Mesendoderm (in vitro differentiated cells): ENCODE measurements at regions not wholly inside any gene's neighbourhood (a gene's known extent, or its start where the extent isn't known, plus 50 kb on each side); places are given as distances from the start of the nearest gene placed in this dataset.

Experiments
- DNase-seq: peaks from one replicate; pipeline ENCODE4 v3.0.0; 2013
- H2AK5ac ChIP-seq: 2 replicates; pipeline ENCODE4 v1.6.1; 2013; ENCODE audit warnings: low read length, inconsistent platforms
- H2BK120ac ChIP-seq: 2 replicates; pipeline ENCODE4 v1.6.1; 2013; ENCODE audit warnings: low read depth, mild to moderate bottlenecking, low read length, moderate library complexity, mixed read lengths
- H2BK15ac ChIP-seq: replicated peaks from 2 replicates; pipeline ENCODE4 v1.6.1; 2013; ENCODE audit warnings: low read depth, mild to moderate bottlenecking, moderate library complexity
- H2BK5ac ChIP-seq: 2 replicates; pipeline ENCODE4 v1.6.1; 2013; ENCODE audit warnings: low read length, inconsistent platforms
- H3K18ac ChIP-seq: 2 replicates; pipeline ENCODE4 v1.6.1; 2013; ENCODE audit warnings: mild to moderate bottlenecking, low read length, mixed read lengths
- H3K23ac ChIP-seq: one replicate; pipeline ENCODE4 v1.6.1; 2013; ENCODE audit warnings: low read length
- H3K27ac ChIP-seq: 2 replicates; pipeline ENCODE4 v1.5.1; 2013; ENCODE audit warnings: low read depth, mild to moderate bottlenecking, inconsistent platforms, low read length, moderate library complexity
- H3K27me3 ChIP-seq: 2 replicates; pipeline ENCODE4 v1.6.1; 2013; ENCODE audit warnings: low read length, control low read depth, mild to moderate bottlenecking, inconsistent platforms; ENCODE audit not compliant: insufficient read depth, poor library complexity
- H3K36me3 ChIP-seq: 2 replicates; pipeline ENCODE4 v1.6.1; 2013; ENCODE audit warnings: low read length, inconsistent platforms; ENCODE audit not compliant: control insufficient read depth, insufficient read depth
- H3K4ac ChIP-seq: one replicate; pipeline ENCODE4 v1.6.1; 2013; ENCODE audit warnings: low read depth, mild to moderate bottlenecking, low read length, moderate library complexity
- H3K4me1 ChIP-seq: 2 replicates; pipeline ENCODE4 v1.6.1; 2013; ENCODE audit warnings: low read depth, low read length, inconsistent platforms; ENCODE audit not compliant: control insufficient read depth
- H3K4me2 ChIP-seq: 2 replicates; pipeline ENCODE4 v1.6.1; 2013; ENCODE audit warnings: low read length
- H3K4me3 ChIP-seq: 2 replicates; pipeline ENCODE4 v1.5.1; 2013; ENCODE audit warnings: mild to moderate bottlenecking, low read length
- H3K56ac ChIP-seq: one replicate; pipeline ENCODE4 v1.6.1; 2013; ENCODE audit warnings: low read length
- H3K79me1 ChIP-seq: 2 replicates; pipeline ENCODE4 v1.6.1; 2013; ENCODE audit warnings: low read length, inconsistent platforms
- H3K79me2 ChIP-seq: 2 replicates; pipeline ENCODE4 v1.6.1; 2013; ENCODE audit warnings: mild to moderate bottlenecking, low read length; ENCODE audit not compliant: control insufficient read depth, insufficient read depth
- H3K9ac ChIP-seq: 2 replicates; pipeline ENCODE4 v1.6.1; 2013; ENCODE audit warnings: low read length, inconsistent platforms
- H4K5ac ChIP-seq: one replicate; pipeline ENCODE4 v1.6.1; 2013; ENCODE audit warnings: low read length
- H4K8ac ChIP-seq: one replicate; pipeline ENCODE4 v1.6.1; 2013; ENCODE audit warnings: low read depth, mild to moderate bottlenecking, control low read depth, low read length, moderate library complexity
- WGBS: extraction: QIAGEN DNeasy Blood & Tissue Kit; methylation state at CpG from one replicate; pipeline ENCODE4 v1.1.7; 2013; ENCODE audit warnings: low lambda C conversion rate, missing lambda C conversion rate; ENCODE audit not compliant: insufficient coverage; ENCODE audit errors: extremely low coverage; 5-methylcytosine and 5-hydroxymethylcytosine counted together

GRCh38 chr4:36493251-36493650 lies 211.8 kb downstream of the DTHD1 start:
- Histone ChIP-seq H2BK15ac (no peak overlapping the region), H4K8ac (no peak overlapping the region), H3K4me3 (no peak overlapping the region), H3K4me2 (no peak overlapping the region), H3K56ac (no peak overlapping the region), H3K27me3 (no peaks in the 10 kb centered on the region), H3K27ac (no peak overlapping the region), H3K79me1 (no peaks in the 10 kb centered on the region), H3K23ac (no peak overlapping the region), H3K79me2 (no peaks in the 10 kb centered on the region), H3K4ac (no peak overlapping the region), H2BK5ac (no peak overlapping the region), H2BK120ac (no peak overlapping the region), H4K5ac (no peak overlapping the region), H2AK5ac (no peak overlapping the region), H3K4me1 (no peaks in the 10 kb centered on the region), H3K36me3 (no peaks in the 10 kb centered on the region), H3K9ac (no peak overlapping the region), H3K18ac (no peak overlapping the region)
- WGBS: no CpG with 5 or more reads among the region's 1 CpG
- DNase-seq: no peak

GRCh38 chr4:36494016-36494415 lies 212.6 kb downstream of the DTHD1 start:
- no peaks in the 10 kb centered on the region for H3K4me1 ChIP-seq
- no peak for DNase-seq
- H4K5ac ChIP-seq: no peak overlapping the region
- no peak overlapping the region for H2AK5ac ChIP-seq
- H4K8ac ChIP-seq: no peak overlapping the region
- H3K18ac ChIP-seq: no peak overlapping the region
- no peaks in the 10 kb centered on the region for H3K27me3 ChIP-seq
- no peak overlapping the region for H2BK120ac ChIP-seq
- H3K4me2 ChIP-seq: no peak overlapping the region
- no peak overlapping the region for H2BK15ac ChIP-seq
- no peak overlapping the region for H3K23ac ChIP-seq
- no peaks in the 10 kb centered on the region for H3K36me3 ChIP-seq
- H3K4ac ChIP-seq: no peak overlapping the region
- WGBS: no CpG with 5 or more reads among the region's 2 CpGs
- no peak overlapping the region for H3K27ac ChIP-seq
- H3K79me1 ChIP-seq: no peaks in the 10 kb centered on the region
- no peak overlapping the region for H3K56ac ChIP-seq
- no peak overlapping the region for H3K4me3 ChIP-seq
- no peaks in the 10 kb centered on the region for H3K79me2 ChIP-seq
- no peak overlapping the region for H3K9ac ChIP-seq
- no peak overlapping the region for H2BK5ac ChIP-seq

- Histone ChIP-seq H3K79me2 (no peaks in the 10 kb centered on the region), H2BK5ac (no peak overlapping the region), H3K4ac (no peak overlapping the region), H3K18ac (no peak overlapping the region), H4K5ac (no peak overlapping the region), H2BK15ac (no peak overlapping the region), H3K4me2 (no peak overlapping the region), H3K4me1 (no peaks in the 10 kb centered on the region), H3K23ac (no peak overlapping the region), H3K27me3 (no peaks in the 10 kb centered on the region), H2AK5ac (no peak overlapping the region), H3K4me3 (no peak overlapping the region), H3K79me1 (no peaks in the 10 kb centered on the region), H3K27ac (no peak overlapping the region), H2BK120ac (no peak overlapping the region), H3K36me3 (no peaks in the 10 kb centered on the region), H4K8ac (no peak overlapping the region), H3K56ac (no peak overlapping the region), H3K9ac (no peak overlapping the region)
- WGBS: 100% methylated on average over 1 of the region's 2 CpGs
- DNase-seq: no peak
Measured at GRCh38 chr4:36494747-36495146, 213.3 kb downstream of the DTHD1 start.

GRCh38 chr4:36502350-36502749 lies 220.9 kb downstream of the DTHD1 start:
- no peak overlapping the region for H3K9ac ChIP-seq
- no peak overlapping the region for H3K27ac ChIP-seq
- H3K4ac ChIP-seq: no peak overlapping the region
- no peak overlapping the region for H2BK5ac ChIP-seq
- no peak for DNase-seq
- H4K5ac ChIP-seq: no peak overlapping the region
- H2AK5ac ChIP-seq: no peak overlapping the region
- no peak overlapping the region for H3K23ac ChIP-seq
- no peak overlapping the region for H2BK15ac ChIP-seq
- no peaks in the 10 kb centered on the region for H3K79me2 ChIP-seq
- H3K4me3 ChIP-seq: no peak overlapping the region
- H3K56ac ChIP-seq: no peak overlapping the region
- no peaks in the 10 kb centered on the region for H3K79me1 ChIP-seq
- no peak overlapping the region for H3K4me2 ChIP-seq
- no peaks in the 10 kb centered on the region for H3K36me3 ChIP-seq
- H4K8ac ChIP-seq: no peak overlapping the region
- H3K4me1 ChIP-seq: no peaks in the 10 kb centered on the region
- H2BK120ac ChIP-seq: no peak overlapping the region
- H3K27me3 ChIP-seq: no peaks in the 10 kb centered on the region
- no peak overlapping the region for H3K18ac ChIP-seq

- no peak overlapping the region for H3K56ac ChIP-seq
- no peak overlapping the region for H3K4me2 ChIP-seq
- H3K27me3 ChIP-seq: no peaks in the 10 kb centered on the region
- H3K36me3 ChIP-seq: no peaks in the 10 kb centered on the region
- no peak overlapping the region for H2BK15ac ChIP-seq
- no peaks in the 10 kb centered on the region for H3K79me1 ChIP-seq
- H2BK5ac ChIP-seq: no peak overlapping the region
- H4K8ac ChIP-seq: no peak overlapping the region
- H2AK5ac ChIP-seq: no peak overlapping the region
- no peak overlapping the region for H2BK120ac ChIP-seq
- no peak overlapping the region for H3K4ac ChIP-seq
- no CpG with 5 or more reads among the region's 2 CpGs for WGBS
- no peak for DNase-seq
- no peak overlapping the region for H3K27ac ChIP-seq
- no peak overlapping the region for H3K23ac ChIP-seq
- no peaks in the 10 kb centered on the region for H3K4me1 ChIP-seq
- H3K18ac ChIP-seq: no peak overlapping the region
- H3K79me2 ChIP-seq: no peaks in the 10 kb centered on the region
- no peak overlapping the region for H3K9ac ChIP-seq
- H4K5ac ChIP-seq: no peak overlapping the region
- no peak overlapping the region for H3K4me3 ChIP-seq
Measured at GRCh38 chr4:36508394-36508793, 227.0 kb downstream of the DTHD1 start.

GRCh38 chr4:36509845-36510244 lies 228.4 kb downstream of the DTHD1 start:
- no peak overlapping the region for H3K56ac ChIP-seq
- no peaks in the 10 kb centered on the region for H3K4me1 ChIP-seq
- no peaks in the 10 kb centered on the region for H3K36me3 ChIP-seq
- no peak overlapping the region for H4K5ac ChIP-seq
- H3K79me1 ChIP-seq: no peaks in the 10 kb centered on the region
- no peak for DNase-seq
- H3K27ac ChIP-seq: no peak overlapping the region
- H2BK15ac ChIP-seq: no peak overlapping the region
- no peak overlapping the region for H3K23ac ChIP-seq
- H3K27me3 ChIP-seq: no peaks in the 10 kb centered on the region
- no peak overlapping the region for H3K4ac ChIP-seq
- H3K4me2 ChIP-seq: no peak overlapping the region
- no peak overlapping the region for H3K4me3 ChIP-seq
- no peak overlapping the region for H2BK5ac ChIP-seq
- no CpG with 5 or more reads among the region's 3 CpGs for WGBS
- no peak overlapping the region for H2BK120ac ChIP-seq
- H3K9ac ChIP-seq: no peak overlapping the region
- no peak overlapping the region for H2AK5ac ChIP-seq
- no peak overlapping the region for H4K8ac ChIP-seq
- no peak overlapping the region for H3K18ac ChIP-seq
- no peaks in the 10 kb centered on the region for H3K79me2 ChIP-seq
